HCT116 (cell line): ENCODE measurements at regions not wholly inside any gene's neighbourhood (a gene's known extent, or its start where the extent isn't known, plus 50 kb on each side); places are given as distances from the start of the nearest gene placed in this dataset.

Experiments
- ATAC-seq: fragments of 200-7000 bp; cut with Tn5 transposase; 2 replicates; pipeline ENCODE4 v1.9.1; 2020; ENCODE audit warnings: mild to moderate bottlenecking, moderate library complexity
- BruUV-seq: library from RNA; stranded (reverse); fragments of 400-500 nt; replicated peaks from 2 replicates; lab custom pipeline; 2021; lab: Mats Ljungman, UMichigan
- CTCF ChIA-PET: fragments of 300-600 bp; sonication (Branson Sonifier 250); formaldehyde crosslinking; loops from one replicate; lab custom pipeline; 2021; ENCODE audit warnings: antibody characterized with exemption; lab: Charles Lee
- POLR2A ChIA-PET: fragments of 300-600, 350-600 bp; sonication (Branson Sonifier 250); formaldehyde crosslinking; loops from one replicate; lab custom pipeline; 2021; ENCODE audit warnings: antibody characterized with exemption; lab: Charles Lee
- RAD21 ChIA-PET, 2 experiments: fragments of 300-600 bp; sonication (Branson Sonifier 250); formaldehyde crosslinking; loops; one replicate each; lab custom pipeline; 2023; ENCODE audit warnings: low total read pairs in 2 of 2; ENCODE audit not compliant: uncharacterized antibody in 2 of 2, unreplicated experiment in 2 of 2, low non-redundant PET in 1 of 2; lab: Charles Lee
- DNase-seq: peaks from one replicate; pipeline ENCODE4 v3.0.0-alpha.2; 2010; ENCODE audit warnings: low read depth, low spot score
- H2AFZ ChIP-seq: fragments of 200-600 bp; shearing (Covaris generic), sonication (generic); 2 replicates; pipeline ENCODE4 v1.6.1; 2017; ENCODE audit warnings: low read depth, mixed run types, mixed read lengths, antibody characterized with exemption, low read length; ENCODE audit not compliant: poor library complexity, severe bottlenecking
- H3K27ac ChIP-seq: 2 replicates; pipeline ENCODE4 v1.5.1; 2012; ENCODE audit warnings: low read depth, low read length
- H3K27me3 ChIP-seq: fragments of 200-600 bp; sonication (generic); 2 replicates; pipeline ENCODE4 v1.6.1; 2016; ENCODE audit warnings: mixed run types, low read length, mixed read lengths; ENCODE audit not compliant: insufficient read depth
- H3K36me3 ChIP-seq, 2 experiments: fragments of 200-500 bp in 1 of 2; fragments of 200-600 bp in 1 of 2; sonication (Bioruptor generic) in 1 of 2; sonication (generic) in 1 of 2; 2 replicates each; pipeline versions ENCODE4 v1.5.1 to v1.6.1; 2014 to 2016; ENCODE audit warnings: low read length in 2 of 2, inconsistent platforms in 1 of 2, mixed read lengths in 1 of 2, mixed run types in 1 of 2; ENCODE audit not compliant: insufficient read depth in 2 of 2, control insufficient read depth in 1 of 2
- H3K4me1 ChIP-seq, 2 experiments: fragments of 200-600 bp in 1 of 2; sonication (generic) in 1 of 2; 2 replicates each; pipeline versions ENCODE4 v1.5.1 to v1.6.1; 2012 to 2017; ENCODE audit warnings: low read length in 2 of 2, inconsistent platforms in 1 of 2, mild to moderate bottlenecking in 1 of 2, mixed read lengths in 1 of 2, mixed run types in 1 of 2, moderate library complexity in 1 of 2; ENCODE audit not compliant: insufficient read depth in 2 of 2, control insufficient read depth in 1 of 2
- H3K4me2 ChIP-seq: fragments of 200-600 bp; sonication (generic); 2 replicates; pipeline ENCODE4 v1.6.1; 2017; ENCODE audit warnings: mixed run types, low read length, mixed read lengths
- H3K4me3 ChIP-seq, 2 experiments: fragments of 200-600 bp in 1 of 2; sonication (generic) in 1 of 2; replicated peaks in 1 of 2; 2 replicates each; pipeline ENCODE4 v1.5.1; 2011 to 2016; ENCODE audit warnings: low read length in 2 of 2, control low read depth in 1 of 2, low read depth in 1 of 2, mild to moderate bottlenecking in 1 of 2, mixed read lengths in 1 of 2, mixed run types in 1 of 2
- H3K79me2 ChIP-seq: fragments of 200-600 bp; sonication (generic); 2 replicates; pipeline ENCODE4 v1.6.1; 2017; ENCODE audit warnings: mild to moderate bottlenecking, mixed run types, low read length, moderate library complexity, mixed read lengths; ENCODE audit not compliant: insufficient read depth
- H3K9ac ChIP-seq: fragments of 200-600 bp; sonication (generic); 2 replicates; pipeline ENCODE4 v1.6.1; 2016; ENCODE audit warnings: low read length, mixed read lengths
- H3K9me2 ChIP-seq: fragments of 200-600 bp; sonication (generic), shearing (Covaris generic); 2 replicates; pipeline ENCODE4 v1.6.1; 2017; ENCODE audit warnings: mixed run types, mild to moderate bottlenecking, moderate library complexity; ENCODE audit not compliant: insufficient read depth
- H3K9me3 ChIP-seq, 2 experiments: fragments of 200-500 bp in 1 of 2; fragments of 200-600 bp in 1 of 2; sonication (Bioruptor generic) in 1 of 2; sonication (generic) in 1 of 2; 2 replicates each; pipeline ENCODE4 v1.6.1; 2014 to 2017; ENCODE audit warnings: low read length in 2 of 2, mixed read lengths in 2 of 2, inconsistent platforms in 1 of 2, low read depth in 1 of 2, mild to moderate bottlenecking in 1 of 2, mixed run types in 1 of 2, moderate library complexity in 1 of 2; ENCODE audit not compliant: control insufficient read depth in 1 of 2, insufficient read depth in 1 of 2
- H4K20me1 ChIP-seq: fragments of 200-600 bp; sonication (generic), shearing (Covaris generic); 2 replicates; pipeline ENCODE4 v1.6.1; 2017; ENCODE audit warnings: mixed run types, mild to moderate bottlenecking, moderate library complexity; ENCODE audit not compliant: insufficient read depth
- CBX3 ChIP-seq: IDR thresholded peaks from 2 replicates; pipeline ENCODE4 v1.6.1; 2012; ENCODE audit warnings: low read depth
- CEBPB ChIP-seq: IDR thresholded peaks from 2 replicates; pipeline ENCODE4 v1.6.1; 2012; ENCODE audit warnings: low read depth
- EZH2 ChIP-seq: fragments of 200-600 bp; sonication (generic); IDR thresholded peaks from 2 replicates; pipeline ENCODE4 v1.6.1; 2017; ENCODE audit warnings: antibody characterized with exemption, mixed run types
- EZH2phosphoT487 ChIP-seq: fragments of 200-600 bp; IDR thresholded peaks from 2 replicates; pipeline ENCODE4 v1.6.1; 2018; ENCODE audit warnings: antibody characterized with exemption, borderline replicate concordance
- FOSL1 ChIP-seq: IDR thresholded peaks from 2 replicates; pipeline ENCODE4 v1.6.1; 2012; ENCODE audit warnings: low read depth
- JUND ChIP-seq: IDR thresholded peaks from 2 replicates; pipeline ENCODE4 v1.6.1; 2012
- MAX ChIP-seq: IDR thresholded peaks from 2 replicates; pipeline ENCODE4 v1.6.1; 2012
- RAD21 ChIP-seq: IDR thresholded peaks from 2 replicates; pipeline ENCODE4 v1.6.1; 2012; ENCODE audit warnings: low read depth, mild to moderate bottlenecking
- SIN3A ChIP-seq: IDR thresholded peaks from 2 replicates; pipeline ENCODE4 v1.6.1; 2012; ENCODE audit warnings: low read depth
- SRF ChIP-seq: IDR thresholded peaks from 2 replicates; pipeline ENCODE4 v1.6.1; 2012; ENCODE audit warnings: low read depth
- TCF7L2 ChIP-seq: IDR thresholded peaks from 2 replicates; pipeline ENCODE4 v1.7.0; 2011; ENCODE audit warnings: borderline replicate concordance, inconsistent platforms; ENCODE audit not compliant: insufficient read depth, insufficient read length; ENCODE audit errors: extremely low read depth
- YY1 ChIP-seq: IDR thresholded peaks from 2 replicates; pipeline ENCODE4 v1.6.1; 2011; ENCODE audit warnings: low read length, low read depth, moderate library complexity, mild to moderate bottlenecking; ENCODE audit not compliant: insufficient replicate concordance; ENCODE audit errors: extremely low read depth
- ZFX ChIP-seq: fragments of 450-650 bp; IDR thresholded peaks from 2 replicates; pipeline ENCODE4 v1.6.1; 2017
- intact Hi-C: fragments of 100-400 bp; cut with micrococcal nuclease; formaldehyde crosslinking; loops from 2 replicates; pipeline ENCODE4 v1.10.0; 2022
- TF ChIP-seq, protein P1 (sequence below): IDR thresholded peaks from 2 replicates; pipeline ENCODE4 v1.6.1; 2011; ENCODE audit warnings: mild to moderate bottlenecking, low read length, moderate library complexity; ENCODE audit not compliant: insufficient replicate concordance; ENCODE audit errors: extremely low read depth

GRCh38 chr18:39496986-39497385 is 1931.4 kb upstream of the CELF4 start:
- POLR2A ChIA-PET = no interaction called here
- CTCF ChIA-PET = no interaction called here
- TF ChIP-seq CBX3 = no peak
- TF ChIP-seq CEBPB = no peak
- no peak for TF ChIP-seq SIN3A
- no peak for TF ChIP-seq YY1
- no peak for TF ChIP-seq MAX
- TF ChIP-seq TCF7L2 = no peak
- no peak for TF ChIP-seq SRF
- no peak for TF ChIP-seq EZH2phosphoT487
- TF ChIP-seq, protein P1, sequence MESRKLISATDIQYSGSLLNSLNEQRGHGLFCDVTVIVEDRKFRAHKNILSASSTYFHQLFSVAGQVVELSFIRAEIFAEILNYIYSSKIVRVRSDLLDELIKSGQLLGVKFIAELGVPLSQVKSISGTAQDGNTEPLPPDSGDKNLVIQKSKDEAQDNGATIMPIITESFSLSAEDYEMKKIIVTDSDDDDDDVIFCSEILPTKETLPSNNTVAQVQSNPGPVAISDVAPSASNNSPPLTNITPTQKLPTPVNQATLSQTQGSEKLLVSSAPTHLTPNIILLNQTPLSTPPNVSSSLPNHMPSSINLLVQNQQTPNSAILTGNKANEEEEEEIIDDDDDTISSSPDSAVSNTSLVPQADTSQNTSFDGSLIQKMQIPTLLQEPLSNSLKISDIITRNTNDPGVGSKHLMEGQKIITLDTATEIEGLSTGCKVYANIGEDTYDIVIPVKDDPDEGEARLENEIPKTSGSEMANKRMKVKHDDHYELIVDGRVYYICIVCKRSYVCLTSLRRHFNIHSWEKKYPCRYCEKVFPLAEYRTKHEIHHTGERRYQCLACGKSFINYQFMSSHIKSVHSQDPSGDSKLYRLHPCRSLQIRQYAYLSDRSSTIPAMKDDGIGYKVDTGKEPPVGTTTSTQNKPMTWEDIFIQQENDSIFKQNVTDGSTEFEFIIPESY = no peak
- TF ChIP-seq FOSL1 = no peak
- TF ChIP-seq RAD21 = no peak
- no peak for TF ChIP-seq EZH2
- TF ChIP-seq JUND = no peak
- TF ChIP-seq ZFX = no peak
- Histone ChIP-seq H3K9me3 (peaks cover 0 to 3% of the 10 kb centered on the region in 2 experiments; a peak in 1 of 4 replicates), H3K4me2 (no peak overlapping the region), H4K20me1 (no peaks in the 10 kb centered on the region), H3K9ac (no peak overlapping the region), H3K27ac (no peak overlapping the region), H3K36me3 (no peaks in the 10 kb centered on the region), H3K9me2 (no peaks in the 10 kb centered on the region), H3K79me2 (no peaks in the 10 kb centered on the region), H3K27me3 (no peaks in the 10 kb centered on the region), H2AFZ (no peak overlapping the region), H3K4me1 (no peaks in the 10 kb centered on the region), H3K4me3 (no peak overlapping the region)
- DNase-seq (no peak), ATAC-seq (no peak)
- RAD21 ChIA-PET = no interaction called here
- intact Hi-C loops = no loop called here
- BruUV-seq = no TSS peak
